GM21717 (cell line): ENCODE measurements at regions not wholly inside any gene's neighbourhood (a gene's known extent, or its start where the extent isn't known, plus 50 kb on each side); places are given as distances from the start of the nearest gene placed in this dataset.
"Not testable (repeated sequence)": the region's sequence is repeated elsewhere in the genome, so short reads cannot be mapped to it uniquely, and the experiment has no call there.

Source experiments
- ATAC-seq: cut with Tn5 transposase; IDR thresholded peaks from one replicate; pipeline ENCODE4 v1.9.1; 2021; ENCODE audit warnings: mild to moderate bottlenecking, moderate library complexity; ENCODE audit not compliant: unreplicated experiment

GRCh38 chr1:209191262-209191634 lies 392.3 kb upstream of the CAMK1G start:
- ATAC-seq, result no peak

DNA sequence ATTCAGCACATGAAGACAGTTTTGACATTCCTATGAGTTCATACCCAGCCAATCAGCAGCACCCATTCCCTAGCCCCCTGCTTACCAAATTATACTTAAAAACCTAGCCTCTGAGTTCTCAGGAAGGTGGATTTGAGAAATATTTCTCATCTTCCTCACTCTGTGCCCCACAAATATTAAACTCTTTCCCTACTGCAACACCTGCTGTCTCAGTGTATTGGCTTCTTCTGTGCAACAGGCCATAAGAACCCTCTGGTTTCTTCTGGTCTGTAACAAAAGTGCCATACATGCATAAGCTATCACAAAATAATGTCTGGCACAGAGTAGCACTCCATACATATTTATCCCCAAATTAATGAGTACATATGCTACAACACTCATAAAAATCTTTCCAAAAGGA lies 387.4 kb upstream of the CAMK1G start:
- ATAC-seq, result no peak

DNA sequence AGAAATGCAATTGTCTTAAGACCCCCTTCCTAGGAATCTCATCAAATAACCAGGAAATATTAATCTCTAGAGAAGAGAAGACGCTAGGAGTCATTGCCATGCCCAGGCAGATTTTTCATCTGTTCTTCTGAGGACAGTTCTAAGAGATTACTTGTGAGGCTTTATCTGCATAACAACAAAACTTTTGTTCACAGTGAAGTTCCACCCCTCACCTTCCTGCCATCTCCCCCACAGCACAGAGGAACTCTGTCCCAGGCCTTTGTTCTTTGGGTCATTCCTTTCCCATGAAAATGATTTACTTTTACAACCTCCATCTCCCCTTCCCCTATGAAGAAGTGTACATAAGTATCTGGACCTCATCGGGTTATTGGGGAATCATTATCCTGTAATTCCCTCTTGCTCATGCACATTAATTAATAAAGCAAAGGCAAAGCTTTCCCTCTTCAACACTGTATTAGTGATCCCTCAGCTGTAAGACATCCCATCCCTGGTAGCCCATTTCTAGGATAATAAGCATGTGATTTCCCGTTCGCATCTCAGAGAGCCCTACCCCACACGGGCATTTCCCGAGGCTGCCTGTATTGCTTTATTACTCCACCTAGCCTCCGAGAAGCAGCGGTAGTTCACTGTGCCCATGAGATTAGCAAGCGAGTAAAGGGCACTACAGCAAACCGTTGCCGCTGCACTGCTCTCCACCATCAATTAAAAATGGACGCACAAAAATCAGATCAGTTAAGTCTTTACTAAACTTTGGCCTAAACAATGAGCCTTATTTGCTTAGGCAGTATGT lies 384.4 kb upstream of the CAMK1G start:
- ATAC-seq, result no peak

GRCh38 chr1:209199822-209200221 lies 383.7 kb upstream of the CAMK1G start:
- no peak for ATAC-seq

- not testable (repeated sequence) for ATAC-seq
Measured at GRCh38 chr1:209202321-209202720, 381.2 kb upstream of the CAMK1G start.

DNA sequence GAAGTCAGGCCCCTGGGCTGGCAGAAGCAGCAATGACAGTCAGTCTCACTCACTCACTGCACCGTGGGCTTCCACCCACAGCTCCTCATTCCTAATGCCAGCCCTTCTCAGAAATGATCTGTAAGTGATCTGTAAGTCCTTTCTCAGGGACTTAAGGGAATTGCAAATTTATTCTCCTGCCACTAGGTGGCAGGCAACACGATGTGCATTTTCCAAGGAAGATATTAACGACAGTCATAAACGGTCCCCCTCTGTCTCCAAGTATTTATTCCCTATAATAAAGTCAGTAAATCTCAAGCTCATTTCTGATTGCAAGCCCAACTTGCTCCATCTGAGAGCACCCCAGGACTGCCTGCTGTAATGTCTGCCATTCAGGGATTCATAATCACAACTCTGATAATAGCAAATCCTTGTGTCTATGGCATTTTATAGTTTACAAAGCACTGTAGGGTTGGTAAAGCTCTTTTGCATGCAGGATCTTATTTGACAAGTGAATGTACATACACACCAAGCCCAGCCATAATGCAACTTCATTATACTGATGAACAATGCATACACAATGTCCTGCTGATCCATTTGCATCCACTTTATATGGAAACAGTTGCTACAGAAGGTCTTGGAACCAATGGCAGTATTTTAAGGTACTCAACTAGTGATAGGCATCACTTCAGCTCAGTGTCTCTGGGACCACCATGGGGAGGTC lies 380.5 kb upstream of the CAMK1G start:
- no peak for ATAC-seq

DNA sequence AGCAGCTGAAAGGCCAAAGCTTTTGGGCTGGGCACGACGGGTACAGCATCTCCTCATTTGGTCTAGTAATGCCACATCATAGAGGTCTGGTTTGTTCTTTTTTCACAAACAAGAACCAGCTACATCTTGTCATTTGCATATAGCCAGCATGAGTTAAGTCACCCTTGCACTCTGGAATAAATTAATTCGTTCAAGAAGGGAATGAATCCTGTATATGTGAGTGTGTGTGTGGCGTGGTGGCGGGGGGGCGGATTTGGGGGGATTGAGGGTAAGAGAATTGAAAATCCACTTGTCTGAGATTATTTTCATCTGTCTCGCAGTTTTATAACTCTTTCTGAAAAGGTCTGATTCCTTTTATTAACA lies 380.0 kb upstream of the CAMK1G start:
- ATAC-seq, result no peak

DNA sequence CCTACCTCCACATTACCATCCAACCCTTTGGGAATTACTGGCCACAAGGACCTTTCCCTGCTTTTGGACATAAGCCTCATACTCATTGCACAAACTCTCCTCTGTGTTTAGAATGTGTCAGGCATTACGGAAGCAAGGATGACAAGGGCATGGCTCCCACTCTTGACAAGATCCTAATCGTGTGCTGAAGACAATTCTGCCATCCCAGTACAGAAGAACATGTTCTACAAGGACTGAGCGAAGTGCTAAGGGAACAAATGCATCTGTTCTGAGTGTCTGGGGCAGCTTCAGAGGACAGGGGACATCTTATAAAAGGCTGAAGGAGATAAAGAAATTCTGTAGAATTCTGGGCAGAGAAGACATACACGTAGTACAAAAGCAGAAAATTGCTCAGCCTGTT lies 378.5 kb upstream of the CAMK1G start:
- ATAC-seq, result no peak

GRCh38 chr1:209207126-209207700 lies 376.3 kb upstream of the CAMK1G start:
- ATAC-seq, result no peak

- ATAC-seq, result peak; percentile 74
Measured at GRCh38 chr1:209207701-209208286, 375.7 kb upstream of the CAMK1G start.

GRCh38 chr1:209208648-209209047 lies 374.9 kb upstream of the CAMK1G start:
- ATAC-seq, result no peak

GRCh38 chr1:209213989-209214388 lies 369.5 kb upstream of the CAMK1G start:
- ATAC-seq, result no peak

- ATAC-seq, result no peak
Measured at GRCh38 chr1:209215826-209216225, 367.7 kb upstream of the CAMK1G start.

DNA sequence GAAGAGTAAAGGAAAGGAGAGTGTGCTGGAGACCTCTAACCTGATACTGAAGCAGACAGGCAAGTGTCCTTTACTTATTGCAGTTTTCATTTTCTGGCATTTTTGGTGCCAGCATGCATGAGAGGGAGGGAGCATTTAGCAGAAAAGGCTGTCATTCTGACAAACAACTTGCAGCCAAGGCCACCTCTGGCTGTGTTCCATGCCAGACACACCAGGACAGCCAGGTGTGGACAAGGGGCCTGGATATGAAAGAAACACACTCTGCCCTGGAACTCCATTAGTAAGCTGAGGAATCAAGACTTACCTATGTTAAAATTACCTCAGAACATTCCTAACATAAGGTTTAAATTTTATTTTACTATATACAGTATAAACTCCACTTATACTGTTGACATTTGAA lies 365.4 kb upstream of the CAMK1G start:
- no peak for ATAC-seq

- no peak for ATAC-seq
Measured at GRCh38 chr1:209218981-209219380, 364.5 kb upstream of the CAMK1G start.

DNA sequence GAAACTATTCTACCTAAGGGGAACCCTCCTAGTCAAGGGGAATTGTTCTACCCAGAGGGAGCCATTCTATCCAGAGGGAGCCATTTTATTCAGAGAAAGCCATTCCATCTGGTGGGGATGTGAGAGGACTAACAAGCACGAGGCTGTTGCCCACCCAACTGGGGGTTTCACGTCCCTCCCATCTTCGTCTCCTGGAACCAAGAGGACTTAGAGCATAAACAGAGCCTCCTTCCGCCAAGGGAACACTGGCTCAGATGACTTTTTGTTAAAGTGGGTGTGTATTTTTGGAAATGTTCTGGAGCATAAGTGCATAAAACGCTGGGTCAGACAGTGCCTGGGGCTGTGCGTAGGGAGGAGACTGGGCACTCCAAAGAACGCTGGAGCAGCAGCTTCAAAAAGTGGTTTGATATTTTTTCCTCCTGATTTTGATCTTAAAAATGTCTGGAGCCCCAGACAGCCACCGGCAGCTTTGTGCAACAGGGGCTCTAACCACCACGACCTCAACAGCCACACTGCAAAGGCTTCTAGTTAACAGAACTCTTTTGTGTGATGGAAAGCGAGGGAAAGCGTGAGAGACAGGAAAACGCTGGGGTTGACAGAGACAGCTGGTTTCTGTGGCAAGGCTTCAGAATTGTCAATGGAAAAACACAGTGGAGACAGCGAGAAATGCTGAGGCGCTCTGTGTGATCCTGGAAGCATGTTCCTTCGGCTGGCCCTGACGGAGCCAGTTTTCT lies 363.6 kb upstream of the CAMK1G start:
- no peak for ATAC-seq

DNA sequence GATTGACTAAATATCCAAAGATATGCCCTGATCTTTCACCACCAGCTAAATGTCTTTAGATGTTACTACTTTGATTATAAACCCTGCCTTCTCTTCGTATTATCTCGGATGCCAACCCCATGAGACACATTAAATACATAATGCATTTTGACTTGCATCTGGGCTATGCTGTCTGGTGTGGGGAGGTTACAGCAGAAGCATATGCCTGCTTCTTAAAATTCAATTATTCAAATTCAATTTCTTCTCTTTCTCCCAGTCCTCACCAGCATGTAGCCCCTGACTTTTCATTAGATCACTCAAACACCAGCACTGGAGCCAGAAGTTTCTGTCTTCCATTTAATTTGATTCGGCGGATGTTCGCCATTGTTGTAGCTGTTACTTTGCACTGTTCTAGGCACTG lies 360.7 kb upstream of the CAMK1G start:
- no peak for ATAC-seq

DNA sequence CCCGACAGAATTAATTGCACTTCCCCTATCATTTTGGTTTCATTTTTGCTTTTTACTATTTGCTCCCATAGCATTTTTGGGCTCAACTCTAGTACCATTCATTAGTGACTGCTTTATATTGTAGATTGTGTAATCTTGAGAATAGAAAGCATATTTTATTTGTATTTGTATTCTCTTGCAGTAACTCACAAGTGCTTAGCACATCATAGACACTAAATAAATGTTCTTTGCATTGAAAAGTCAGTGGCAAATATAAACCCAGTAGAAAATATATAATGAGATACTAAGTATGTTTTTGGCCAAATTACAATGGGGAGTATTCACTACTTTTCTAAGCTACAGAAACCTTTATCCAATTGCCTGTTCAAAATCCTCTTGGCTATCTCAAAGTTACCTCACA lies 359.7 kb upstream of the CAMK1G start:
- no peak for ATAC-seq

GRCh38 chr1:209224886-209225285 lies 358.6 kb upstream of the CAMK1G start:
- no peak for ATAC-seq

DNA sequence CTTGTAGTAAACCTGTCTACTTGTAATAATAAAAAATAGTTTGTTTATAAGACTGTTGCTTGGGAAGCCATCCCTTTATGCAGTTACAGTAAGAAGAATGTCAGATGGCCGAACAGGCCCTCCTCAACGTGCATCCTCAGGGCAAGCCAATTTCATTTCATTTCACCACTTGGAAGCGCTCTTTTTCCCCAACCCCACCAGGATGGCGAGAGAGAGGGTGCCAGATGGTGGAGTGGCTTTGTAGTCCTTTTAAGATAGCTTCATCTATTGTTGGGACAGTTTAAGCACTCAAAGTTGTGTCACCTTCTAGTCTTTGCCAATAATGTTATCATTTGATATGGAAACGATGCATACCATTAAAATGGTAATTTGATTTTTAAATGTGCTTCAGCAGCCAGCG lies 356.3 kb upstream of the CAMK1G start:
- ATAC-seq, result no peak

- ATAC-seq, result no peak
Measured at GRCh38 chr1:209227941-209228340, 355.6 kb upstream of the CAMK1G start.
